Fibroblast of the aortic adventitia (primary cell): ENCODE measurements at regions not wholly inside any gene's neighbourhood (a gene's known extent, or its start where the extent isn't known, plus 50 kb on each side); places are given as distances from the start of the nearest gene placed in this dataset.

Experiments used
- DNase-seq: peaks from one replicate; pipeline ENCODE4 v3.0.0-alpha.2; 2010; ENCODE audit warnings: low read depth
- H3K4me3 ChIP-seq: 2 replicates; pipeline ENCODE4 v1.5.1; 2011; ENCODE audit warnings: low read depth, mild to moderate bottlenecking, control low read depth, low read length, moderate library complexity
- TF ChIP-seq, protein P1 (sequence below): IDR thresholded peaks from 2 replicates; pipeline ENCODE4 v1.5.1; 2011; ENCODE audit warnings: mild to moderate bottlenecking, low read length, control low read depth, inconsistent platforms; ENCODE audit not compliant: insufficient read depth

DNA sequence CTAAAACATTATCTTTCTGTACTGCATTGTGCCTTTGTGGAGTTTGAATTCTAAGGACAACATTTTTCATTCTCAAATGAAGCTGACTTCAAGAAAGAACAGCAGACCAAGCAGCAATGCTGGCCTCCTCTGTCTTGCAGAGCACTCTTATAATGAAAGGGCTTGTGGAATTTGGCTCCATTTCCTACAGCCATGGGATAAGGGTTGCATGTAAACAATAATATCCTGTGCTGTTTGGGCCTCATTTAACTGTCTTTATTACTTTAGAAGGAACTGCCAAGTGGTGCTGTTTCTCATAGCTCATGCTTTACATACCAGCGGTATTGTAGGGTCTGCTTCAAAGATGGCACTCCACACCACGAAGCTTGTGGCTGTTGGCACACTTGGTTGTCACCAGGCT lies 111.4 kb upstream of the EOLA2 start:
- no peak for DNase-seq
- TF ChIP-seq, protein P1, sequence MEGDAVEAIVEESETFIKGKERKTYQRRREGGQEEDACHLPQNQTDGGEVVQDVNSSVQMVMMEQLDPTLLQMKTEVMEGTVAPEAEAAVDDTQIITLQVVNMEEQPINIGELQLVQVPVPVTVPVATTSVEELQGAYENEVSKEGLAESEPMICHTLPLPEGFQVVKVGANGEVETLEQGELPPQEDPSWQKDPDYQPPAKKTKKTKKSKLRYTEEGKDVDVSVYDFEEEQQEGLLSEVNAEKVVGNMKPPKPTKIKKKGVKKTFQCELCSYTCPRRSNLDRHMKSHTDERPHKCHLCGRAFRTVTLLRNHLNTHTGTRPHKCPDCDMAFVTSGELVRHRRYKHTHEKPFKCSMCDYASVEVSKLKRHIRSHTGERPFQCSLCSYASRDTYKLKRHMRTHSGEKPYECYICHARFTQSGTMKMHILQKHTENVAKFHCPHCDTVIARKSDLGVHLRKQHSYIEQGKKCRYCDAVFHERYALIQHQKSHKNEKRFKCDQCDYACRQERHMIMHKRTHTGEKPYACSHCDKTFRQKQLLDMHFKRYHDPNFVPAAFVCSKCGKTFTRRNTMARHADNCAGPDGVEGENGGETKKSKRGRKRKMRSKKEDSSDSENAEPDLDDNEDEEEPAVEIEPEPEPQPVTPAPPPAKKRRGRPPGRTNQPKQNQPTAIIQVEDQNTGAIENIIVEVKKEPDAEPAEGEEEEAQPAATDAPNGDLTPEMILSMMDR: no peak
- H3K4me3 ChIP-seq: no peak overlapping the region

DNA sequence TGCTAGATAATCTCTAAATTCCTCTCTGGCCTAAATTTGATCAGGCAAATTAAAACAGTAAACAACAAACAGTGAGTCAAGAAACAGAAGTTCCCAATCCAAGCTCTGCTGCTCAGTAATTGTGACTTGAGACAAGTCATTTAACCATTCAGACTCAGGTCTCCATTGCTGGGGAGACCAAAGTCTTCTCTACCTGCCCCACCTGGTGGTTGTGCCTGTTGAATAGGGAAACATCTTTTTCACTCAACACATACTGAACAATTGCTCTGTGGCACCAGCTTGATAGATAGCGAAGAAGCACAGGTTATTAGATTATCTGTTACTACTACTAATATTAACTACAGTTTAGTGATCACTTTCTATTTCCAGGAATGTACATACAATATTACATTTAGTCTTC lies 112.1 kb upstream of the EOLA2 start:
- TF ChIP-seq, protein P1: no peak
- no peak for DNase-seq
- no peak overlapping the region for H3K4me3 ChIP-seq

DNA sequence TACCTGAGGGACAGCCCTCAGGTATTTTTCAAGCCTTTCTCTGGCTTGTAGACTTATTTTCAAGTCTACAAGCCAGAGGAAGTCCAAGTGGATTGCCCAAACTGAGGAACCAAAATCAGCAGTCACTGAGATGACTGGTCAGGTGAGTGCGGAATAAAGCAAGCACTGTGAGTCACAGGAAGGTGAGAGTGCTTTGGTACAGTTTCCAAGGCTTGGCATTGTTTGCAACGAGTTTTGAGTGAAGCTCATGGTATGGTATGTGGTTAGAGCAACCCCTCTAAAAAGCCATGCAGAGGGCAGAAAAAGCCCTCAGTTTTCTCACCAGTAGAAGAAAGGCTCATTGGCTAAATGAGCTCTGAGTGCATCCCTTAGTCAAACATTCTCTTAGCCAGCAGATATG lies 112.8 kb upstream of the EOLA2 start:
- H3K4me3 ChIP-seq: no peak overlapping the region
- no peak for DNase-seq
- TF ChIP-seq, protein P1: no peak

DNA sequence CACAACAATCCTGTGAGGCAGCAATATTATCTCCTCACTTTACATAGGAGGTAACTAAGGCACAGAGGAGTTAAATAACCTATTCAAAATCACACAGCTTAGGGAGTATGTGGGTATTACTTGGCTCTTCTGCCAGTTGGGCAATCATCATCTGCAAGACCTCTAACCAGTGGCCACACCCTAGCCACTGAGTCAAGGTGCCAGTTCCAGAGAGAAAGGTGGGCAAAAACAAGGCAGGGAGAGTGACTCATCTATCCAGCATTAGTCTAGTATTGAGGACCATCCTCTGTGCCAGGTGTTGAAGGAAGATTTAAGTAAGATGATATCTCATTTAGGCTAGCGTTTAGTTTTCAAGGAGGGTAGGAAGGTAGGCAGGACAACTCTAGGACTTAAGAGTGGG lies 113.9 kb upstream of the EOLA2 start:
- TF ChIP-seq, protein P1: no peak
- H3K4me3 ChIP-seq: no peak overlapping the region
- no peak for DNase-seq

DNA sequence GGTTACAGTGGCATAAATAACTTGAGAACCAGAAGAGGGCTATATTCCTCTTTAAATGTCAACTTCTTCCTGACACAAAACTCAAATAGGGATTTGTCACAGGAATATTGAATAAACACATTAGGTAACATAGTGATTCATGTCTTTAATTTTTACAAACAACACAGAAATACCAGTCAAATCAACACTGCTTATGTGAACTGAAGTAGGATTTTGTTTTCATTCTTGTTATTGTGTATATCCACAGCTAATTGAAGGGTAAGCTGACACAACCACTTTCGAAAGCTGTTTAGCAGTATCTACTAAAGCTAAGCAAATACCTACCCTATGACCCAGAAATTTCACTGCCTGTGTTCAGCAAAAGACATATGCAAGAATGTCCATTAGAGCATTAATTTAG lies 120.4 kb upstream of the EOLA2 start:
- no peak for DNase-seq
- TF ChIP-seq, protein P1: no peak
- no peak overlapping the region for H3K4me3 ChIP-seq

DNA sequence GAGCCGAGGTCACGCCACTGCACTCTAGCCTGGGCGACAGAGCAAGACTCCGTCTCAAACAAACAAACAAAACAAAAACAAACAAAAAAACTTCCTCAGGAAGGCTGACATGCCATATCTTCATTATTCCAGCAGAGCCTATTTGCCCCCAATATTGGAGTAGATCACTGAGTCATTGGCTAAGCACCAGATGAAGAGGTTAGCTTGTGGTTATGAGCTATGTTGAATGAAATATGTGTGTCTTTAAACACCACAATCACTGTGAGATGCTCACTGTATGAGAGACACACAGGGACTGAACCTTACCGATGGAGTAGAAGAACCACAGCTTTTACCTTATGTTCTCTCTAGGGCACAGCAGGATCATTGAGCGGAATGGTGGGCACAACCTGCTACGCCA lies 122.1 kb upstream of the EOLA2 start:
- no peak for DNase-seq
- TF ChIP-seq, protein P1: no peak
- no peak overlapping the region for H3K4me3 ChIP-seq

DNA sequence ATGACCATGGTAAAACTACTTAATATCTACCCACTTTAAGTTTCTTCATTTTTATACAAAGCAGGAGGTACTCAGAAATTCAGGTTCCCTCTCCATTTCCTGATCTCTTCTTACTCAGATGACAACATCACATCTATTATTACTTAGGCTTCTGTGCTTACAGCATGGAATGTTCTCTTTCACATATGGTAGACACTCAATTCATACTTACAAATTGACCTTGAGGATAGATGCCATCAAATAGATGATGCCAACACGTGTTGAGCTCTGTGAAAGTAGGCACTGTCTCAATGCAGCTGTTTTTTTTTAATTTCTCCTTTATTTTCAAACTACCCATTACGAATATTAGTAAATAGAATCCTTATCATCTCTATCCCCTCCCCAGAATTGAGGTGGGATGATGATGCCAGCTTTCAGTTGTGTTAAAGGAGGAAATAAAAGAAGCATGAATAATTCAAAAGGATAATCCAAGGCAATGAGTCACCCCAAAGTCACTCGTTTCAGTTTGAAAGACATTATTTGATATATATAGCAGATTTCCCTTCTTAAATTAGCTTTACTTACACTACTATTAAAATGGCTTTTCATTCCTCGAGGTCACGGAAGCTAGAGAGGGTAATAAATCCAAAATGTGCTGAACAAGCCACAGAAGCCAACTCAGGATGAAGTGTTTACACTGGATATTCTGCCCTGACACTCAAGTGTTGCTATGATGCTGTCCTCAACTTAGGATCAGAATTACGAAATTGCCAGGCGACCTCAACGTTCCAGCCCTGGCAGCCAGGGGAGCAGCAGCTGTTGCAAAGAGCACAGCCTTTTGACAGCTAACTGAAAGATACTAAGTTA lies 124.2 kb upstream of the EOLA2 start:
- peak; percentile 36 for DNase-seq
- no peak overlapping the region for H3K4me3 ChIP-seq
- TF ChIP-seq, protein P1: peak; percentile 16
